Bone marrow (tissue), 2 donors: ENCODE measurements at regions not wholly inside any gene's neighbourhood (a gene's known extent, or its start where the extent isn't known, plus 50 kb on each side); places are given as distances from the start of the nearest gene placed in this dataset.
A peak's percentile ranks its signal among the peaks of the same experiment; 100 is the strongest.
"Not testable (repeated sequence)": the region's sequence is repeated elsewhere in the genome, so short reads cannot be mapped to it uniquely, and the experiment has no call there.

ENCODE experiments used
- DNase-seq, 2 donors: peaks; one replicate each; lab custom pipeline; 2025; lab: John Stamatoyannopoulos, UW

DNA sequence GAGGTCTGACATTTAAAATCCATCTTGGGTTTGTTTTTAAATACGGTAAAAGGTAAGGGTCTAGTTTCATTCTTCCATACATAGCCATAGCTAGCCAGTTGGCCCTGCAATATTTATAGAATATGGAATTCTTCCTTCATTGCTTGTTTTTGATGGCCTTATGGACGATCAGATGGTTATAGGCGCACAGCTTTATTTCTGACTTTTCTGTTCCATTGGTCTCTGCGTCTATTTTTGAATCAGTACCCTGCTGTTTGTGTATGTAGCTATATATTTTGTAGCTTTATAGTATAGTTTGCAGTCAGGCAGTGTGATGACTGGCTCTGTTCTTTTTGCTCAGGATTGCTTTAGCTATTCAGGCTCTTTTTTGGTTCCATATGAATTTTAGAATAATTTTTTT lies 366.8 kb upstream of the MIS18BP1 start:
- DNase-seq, result no peak

DNA sequence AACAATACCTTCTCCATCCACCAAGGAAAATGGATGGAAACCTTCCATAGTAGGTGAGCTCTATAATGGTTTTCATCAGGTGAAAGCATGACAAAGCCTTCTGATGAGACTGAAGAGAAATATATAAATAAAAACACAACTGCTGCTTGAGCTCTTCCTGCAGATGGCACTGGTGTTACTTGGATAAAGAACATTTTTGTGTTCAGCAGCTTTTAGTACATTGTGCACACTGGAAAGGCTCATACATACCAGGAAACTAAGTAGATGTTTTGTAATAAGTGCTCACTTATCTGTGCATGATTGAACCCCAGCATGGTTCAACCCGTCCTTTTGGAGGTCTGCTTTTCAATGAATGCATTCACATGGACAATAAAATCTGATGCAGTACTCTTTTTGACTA lies 357.3 kb upstream of the MIS18BP1 start:
- no peak for DNase-seq

DNA sequence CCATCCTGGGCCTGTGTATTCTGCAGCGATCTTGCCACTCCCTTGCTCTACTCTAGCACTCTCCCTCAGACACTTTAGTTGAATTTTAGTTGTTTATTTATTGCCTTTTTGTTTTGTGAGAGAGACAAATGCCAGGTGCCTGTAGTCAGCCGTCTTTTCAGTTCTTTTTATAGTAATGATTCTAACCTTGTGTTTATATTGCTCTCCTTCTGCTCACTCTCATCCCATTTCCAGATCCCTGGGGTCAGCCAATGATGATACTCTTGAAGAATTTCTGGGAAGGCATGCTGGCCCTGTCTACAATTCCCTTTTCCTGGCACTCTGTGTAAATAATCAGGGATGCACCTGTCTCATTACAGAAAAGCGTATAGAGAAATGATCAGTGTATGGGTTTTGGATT lies 334.1 kb upstream of the MIS18BP1 start:
- DNase-seq, result no peak

DNA sequence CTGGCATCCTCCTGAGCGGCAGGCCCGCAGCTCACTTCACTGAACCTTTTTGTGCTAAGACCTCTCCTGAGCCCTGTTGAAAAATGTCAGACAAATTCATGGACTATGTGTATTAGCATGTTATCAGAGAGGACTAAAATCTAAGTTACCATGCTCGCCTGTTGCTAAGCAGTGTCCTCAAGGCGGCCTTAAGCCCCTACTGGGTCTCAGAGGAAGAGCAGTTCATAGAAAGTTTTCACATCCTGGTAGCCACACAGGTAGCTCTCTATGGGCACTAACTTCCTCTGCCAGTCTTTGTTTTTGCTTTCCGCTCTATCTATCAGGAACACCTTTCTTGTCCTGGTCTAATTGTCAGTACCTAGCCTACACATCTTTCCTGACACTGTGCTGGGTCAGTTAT lies 306.6 kb upstream of the MIS18BP1 start:
- no peak for DNase-seq

DNA sequence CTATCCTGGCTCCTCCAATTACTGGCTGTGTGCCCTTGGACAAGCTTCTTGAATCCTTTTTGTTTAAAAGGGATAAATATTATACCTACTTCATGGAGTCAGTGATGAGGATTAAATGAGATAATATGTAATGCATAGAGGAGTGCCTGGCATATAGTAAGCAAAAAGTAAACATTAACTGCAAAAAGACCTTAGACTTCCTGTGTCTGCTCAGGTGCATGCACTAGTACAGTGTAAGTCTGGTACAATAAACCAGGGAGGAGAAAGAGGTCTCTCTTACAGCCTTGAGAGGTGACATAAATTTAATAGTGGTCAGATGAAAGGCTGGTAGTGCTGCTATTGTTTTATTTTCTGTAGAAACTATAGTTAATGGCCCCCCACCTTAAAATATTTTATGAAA lies 305.2 kb upstream of the MIS18BP1 start:
- DNase-seq, result no peak

DNA sequence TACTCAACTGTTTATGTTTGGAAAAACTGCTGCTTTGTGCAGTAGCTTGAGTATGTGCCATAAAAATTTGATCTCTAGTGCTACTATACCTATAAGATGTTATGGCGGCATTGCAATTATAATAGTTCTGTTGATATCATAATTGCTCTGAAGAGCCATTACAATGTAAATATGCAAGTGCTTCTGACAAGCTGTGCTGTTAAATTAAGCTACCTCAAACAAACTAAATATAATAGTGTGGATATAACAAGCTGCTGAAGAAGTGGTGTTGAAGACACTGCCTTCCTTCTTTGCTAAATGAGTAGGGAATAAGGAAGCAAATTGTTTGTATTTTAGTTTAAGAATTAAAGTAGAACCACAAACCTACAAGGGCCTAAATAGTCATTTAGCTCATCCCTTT lies 301.0 kb upstream of the MIS18BP1 start:
- no peak for DNase-seq

DNA sequence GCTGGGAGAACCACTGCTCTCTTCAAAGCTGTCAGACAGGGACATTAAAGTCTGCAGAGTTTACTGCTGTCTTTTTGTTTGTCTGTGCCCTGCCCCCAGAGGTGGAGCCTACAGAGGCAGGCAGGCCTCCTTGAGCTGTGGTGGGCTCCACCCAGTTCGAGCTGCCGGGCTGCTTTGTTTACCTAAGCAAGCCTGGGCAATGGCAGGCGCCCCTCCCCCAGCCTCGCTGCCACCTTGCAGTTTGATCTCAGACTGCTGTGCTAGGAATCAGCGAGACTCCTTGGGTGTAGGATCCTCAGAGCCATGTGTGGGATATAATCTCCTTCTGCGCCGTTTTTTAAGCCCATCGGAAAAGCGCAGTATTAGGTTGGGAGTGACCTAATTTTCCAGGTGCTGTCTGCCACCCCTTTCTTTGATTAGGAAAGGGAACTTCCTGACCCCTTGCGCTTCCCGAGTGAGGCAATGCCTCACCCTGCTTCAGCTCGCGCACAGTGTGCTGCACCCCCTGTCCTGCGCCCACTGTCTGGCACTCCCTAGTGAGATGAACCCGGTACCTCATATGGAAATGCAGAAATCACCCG lies 298.3 kb upstream of the MIS18BP1 start:
- DNase-seq, result not testable (repeated sequence)

DNA sequence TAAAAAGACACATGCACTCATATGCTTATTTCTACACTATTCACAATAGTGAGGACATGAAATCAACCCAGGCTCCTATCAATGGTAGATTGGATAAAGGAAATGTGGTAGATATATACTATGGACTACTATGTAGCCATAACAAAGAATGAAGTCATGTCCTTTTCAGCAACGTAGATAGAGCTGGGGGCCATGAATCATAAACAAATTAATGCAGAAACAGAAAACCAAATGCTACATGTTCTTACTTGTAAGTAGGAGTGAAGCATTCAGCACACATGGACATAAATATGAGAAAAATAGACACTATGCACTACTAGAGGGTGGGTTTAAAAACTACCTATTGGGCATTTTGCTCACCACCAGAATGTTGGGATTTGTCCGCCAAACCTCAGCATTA lies 278.0 kb upstream of the MIS18BP1 start:
- DNase-seq, result no peak

DNA sequence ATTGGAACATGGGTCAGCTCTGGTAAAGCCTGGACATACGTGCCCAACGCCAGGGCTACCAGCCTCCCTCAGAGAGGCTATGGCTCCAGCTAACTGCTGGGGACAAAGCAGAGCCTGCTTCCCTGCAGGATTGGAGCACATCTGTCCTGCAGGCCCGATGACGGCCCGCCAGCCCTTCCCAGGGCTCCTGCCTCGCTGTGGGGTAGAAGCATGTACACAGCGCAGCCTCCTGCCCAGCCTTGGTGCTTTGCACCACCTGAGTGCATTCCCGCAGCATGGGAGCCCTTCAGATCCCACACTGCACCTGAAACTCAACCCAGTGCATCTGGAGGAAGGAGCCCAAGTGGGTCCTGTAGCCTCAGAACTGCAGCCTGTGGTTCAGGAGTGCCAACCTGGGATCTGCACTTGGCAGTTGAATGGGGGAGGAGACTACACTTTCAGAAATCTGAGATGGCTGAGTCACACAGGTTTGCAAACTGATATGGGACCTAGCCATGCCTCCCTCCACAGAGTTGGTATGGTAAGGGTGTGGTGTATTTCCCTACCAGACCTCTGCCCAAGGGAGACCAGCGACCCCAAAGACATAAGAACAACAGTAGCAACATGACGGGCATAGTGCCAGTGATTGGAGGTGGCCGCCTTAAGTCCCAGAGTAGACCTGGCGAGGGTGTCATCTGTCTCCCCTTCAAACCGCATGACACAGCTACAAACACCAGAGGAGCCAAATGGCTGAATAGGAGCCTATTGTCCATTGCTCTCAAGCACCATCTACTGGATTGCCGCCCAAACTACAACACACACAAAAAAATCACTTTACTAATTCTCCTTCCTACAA lies 273.9 kb upstream of the MIS18BP1 start:
- no peak for DNase-seq

DNA sequence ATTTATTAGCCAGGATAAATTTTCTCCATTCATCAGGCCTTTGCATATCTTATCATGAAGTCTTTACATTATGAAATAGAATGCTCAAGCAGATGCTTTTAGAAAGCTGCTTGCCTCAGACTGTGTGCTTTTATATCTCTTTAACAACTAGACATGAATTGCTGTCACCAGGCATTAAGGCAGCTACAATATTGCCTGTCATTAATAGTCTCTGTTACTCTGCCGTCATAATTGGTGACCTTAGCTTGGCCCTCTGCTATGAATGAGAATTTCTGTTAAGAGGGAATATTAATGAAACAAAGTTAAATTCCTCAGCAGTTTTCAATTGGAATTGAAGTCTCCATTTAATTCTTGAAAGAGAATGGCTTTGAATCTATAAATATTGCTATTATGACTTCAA lies 266.8 kb upstream of the MIS18BP1 start:
- no peak for DNase-seq

DNA sequence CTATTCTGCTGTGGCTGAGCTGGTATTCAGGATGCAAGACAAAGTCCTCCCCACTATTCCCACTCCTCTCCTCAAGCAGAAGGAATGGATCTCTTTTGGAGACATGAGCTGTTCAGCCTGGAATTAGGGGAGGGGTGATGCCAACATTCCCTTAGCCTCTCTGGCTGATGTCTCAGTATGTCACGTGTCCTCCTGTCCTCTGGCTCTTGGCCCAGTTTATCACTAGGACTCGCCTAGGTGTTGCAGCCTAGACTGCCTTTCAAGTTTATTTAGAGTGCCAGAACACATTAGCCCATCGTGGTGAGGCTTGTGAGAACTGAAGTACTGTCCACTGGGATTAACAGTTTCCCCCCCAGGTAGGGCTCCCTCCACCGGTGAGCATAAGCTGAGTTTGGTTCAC lies 239.9 kb upstream of the MIS18BP1 start:
- no peak for DNase-seq

DNA sequence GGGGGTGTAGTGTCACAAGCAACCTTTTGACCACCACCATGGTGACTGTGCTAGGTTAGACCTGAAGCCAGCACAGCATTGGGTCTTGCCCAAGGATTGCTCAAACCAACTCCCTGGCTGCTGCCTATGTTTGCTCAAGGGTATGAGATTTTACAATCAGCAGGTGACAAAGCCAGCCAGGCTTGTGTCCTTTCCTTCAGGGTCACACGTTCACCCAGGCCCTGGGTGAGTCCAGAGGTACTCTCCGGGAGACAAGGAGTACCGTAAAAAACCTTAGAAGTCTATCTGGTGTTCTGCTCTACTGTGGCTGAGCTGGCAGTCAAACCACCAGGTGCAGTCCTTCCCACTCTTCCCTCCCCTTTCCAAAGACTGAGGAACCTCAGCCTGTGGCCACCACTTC lies 238.9 kb upstream of the MIS18BP1 start:
- DNase-seq, result no peak

DNA sequence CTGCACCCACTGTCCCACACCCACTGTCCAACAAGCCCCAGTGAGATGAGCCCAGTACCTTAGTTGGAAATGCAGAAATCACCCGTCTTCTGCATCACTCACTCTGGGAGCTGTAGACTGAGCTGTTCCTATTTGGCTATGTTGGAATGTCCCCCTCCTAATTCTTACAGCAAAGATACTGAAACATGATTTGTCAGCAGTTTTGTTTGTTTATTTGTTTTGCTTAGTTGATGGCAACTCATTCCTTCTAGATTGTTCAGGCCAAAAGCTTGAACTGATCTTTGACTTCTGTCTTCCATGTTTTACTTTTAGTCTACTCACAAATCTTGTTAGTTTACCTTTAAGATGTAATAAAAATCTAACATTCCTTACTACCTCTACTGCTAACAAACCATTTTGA lies 233.6 kb upstream of the MIS18BP1 start:
- no peak for DNase-seq

DNA sequence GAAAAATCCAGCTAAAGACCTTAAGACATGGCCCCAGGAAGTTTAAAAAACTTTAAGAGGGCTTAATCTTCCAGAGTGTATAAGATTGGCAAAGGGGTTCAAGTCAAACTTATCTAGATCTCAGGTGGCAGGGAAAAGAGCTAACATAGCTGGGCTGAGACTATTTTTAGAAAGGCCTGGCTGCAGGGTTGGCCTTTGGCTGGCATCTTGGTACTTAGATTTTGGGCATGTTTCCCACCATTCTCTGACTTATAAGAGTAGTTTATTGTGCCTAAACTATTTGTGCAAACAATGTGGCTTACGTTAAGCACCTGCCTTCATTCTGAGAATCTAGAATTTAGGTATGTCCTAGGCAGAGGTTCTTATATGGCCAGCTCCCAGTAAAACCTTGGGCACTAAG lies 214.0 kb upstream of the MIS18BP1 start:
- DNase-seq, result no peak

DNA sequence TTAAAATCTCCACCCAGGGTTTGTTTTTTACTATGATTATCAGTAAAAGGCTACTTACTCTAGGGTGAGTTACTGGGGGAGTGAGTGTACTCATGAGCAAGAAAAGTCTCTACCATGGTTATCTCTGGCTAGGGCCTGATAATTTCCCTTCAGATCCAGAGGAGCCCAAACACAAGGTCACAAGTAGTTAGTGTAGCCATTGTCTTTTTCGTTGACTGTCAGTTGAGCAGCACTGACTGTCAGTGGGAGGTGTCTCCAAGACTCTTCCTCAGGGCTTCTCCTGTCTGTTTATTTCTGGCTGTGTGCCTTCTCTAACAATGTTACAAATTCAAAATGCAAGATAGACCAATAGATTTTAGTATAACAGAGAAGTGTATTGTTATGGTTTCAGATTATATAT lies 181.2 kb upstream of the MIS18BP1 start:
- DNase-seq, result no peak

DNA sequence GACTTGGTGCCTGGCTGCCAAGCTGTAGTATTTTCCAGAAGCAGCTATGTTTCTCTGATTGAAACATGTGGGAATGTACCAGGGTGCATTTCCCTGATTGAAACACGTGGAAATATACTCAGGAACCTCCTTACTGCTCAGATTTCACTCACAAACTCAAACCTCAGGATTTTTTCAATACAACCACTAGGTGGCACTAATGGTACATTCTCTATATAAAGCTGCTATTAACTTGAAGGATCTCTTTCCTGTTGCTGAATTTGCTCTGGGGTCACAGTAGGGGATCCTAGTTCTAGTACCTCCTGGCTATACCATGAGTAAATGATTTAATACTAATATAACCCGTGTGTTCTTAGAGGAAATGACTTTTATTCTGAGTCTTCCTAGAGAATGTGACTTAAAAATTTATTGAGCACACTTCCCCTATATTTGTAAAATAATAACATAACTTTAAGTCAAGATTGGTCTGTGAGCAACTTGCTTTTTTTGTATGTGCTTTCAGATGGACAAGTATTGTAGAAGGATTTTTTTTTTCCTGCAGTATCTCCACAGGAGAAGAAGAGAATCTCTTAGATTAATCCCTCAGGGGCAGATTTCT lies 173.8 kb upstream of the MIS18BP1 start:
- DNase-seq, result peak in 1 of 2 donors; percentile 12

DNA sequence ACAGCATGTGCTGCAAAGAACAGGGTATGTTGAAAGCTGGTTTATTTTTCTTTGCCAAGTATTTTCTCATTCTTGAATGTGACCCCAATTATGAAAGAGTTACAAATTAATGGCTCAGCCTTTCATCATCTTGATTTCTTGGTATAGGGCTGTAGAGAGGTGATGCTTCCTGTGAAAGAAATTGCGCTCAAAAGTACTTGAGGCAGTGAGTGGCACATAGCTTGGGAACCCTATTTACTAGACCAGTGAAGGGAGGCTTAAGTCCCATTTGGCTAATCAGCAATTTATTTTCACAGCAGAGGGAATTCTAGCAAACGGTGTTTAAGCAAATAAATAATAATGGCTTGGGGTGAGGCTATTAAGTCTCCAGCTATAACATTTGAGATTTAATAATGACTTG lies 153.9 kb upstream of the MIS18BP1 start:
- DNase-seq, result no peak

DNA sequence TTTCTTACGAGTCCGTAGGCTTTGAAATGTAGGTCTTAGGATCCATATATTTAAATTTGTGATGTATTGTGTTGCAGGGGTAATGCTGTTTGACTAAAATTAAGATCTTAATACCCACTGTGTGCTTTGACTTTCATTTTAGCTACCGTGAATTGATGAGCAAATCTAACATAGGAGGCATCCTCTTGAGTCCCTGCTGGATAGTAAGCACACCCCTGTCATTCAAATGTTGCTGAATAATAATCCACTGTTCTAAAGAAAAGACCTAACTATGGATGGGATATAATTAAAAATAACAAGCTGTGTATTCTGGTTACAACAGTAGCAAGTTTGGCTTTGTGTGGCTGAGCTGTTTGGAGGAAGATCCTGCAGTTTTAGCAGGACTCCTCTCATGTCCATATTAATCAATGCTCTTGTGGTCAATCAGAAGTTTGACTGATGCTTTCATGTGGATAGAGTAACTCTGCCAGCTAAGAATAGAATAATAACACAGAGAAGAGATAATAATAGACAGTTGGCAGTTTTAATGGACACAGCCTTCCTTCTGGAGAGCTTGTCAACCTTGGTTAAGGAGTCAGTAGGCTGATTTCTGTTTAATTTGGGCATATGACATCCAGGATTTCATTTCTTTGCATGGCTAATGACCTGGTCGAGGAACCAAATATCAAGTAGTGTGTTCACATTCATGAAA lies 148.1 kb upstream of the MIS18BP1 start:
- DNase-seq, result no peak

DNA sequence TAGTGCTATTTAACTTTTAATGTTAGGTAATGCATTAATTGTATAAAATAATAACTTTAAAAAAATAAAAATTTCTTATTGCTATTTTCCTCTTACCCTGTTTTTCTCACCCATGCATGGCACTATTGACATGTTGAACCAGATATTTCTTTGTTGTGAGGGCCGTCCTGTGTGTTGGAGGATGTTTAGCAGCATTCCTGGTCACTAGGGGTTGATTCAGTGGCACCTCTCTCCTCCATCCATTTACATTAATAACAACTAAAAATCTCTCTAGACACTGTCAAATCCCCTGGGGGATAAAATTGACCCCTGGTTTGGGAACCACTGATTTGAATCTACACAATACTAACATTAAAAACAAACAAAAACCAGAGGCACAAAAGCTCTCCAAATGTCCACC lies 147.5 kb upstream of the MIS18BP1 start:
- DNase-seq, result no peak

DNA sequence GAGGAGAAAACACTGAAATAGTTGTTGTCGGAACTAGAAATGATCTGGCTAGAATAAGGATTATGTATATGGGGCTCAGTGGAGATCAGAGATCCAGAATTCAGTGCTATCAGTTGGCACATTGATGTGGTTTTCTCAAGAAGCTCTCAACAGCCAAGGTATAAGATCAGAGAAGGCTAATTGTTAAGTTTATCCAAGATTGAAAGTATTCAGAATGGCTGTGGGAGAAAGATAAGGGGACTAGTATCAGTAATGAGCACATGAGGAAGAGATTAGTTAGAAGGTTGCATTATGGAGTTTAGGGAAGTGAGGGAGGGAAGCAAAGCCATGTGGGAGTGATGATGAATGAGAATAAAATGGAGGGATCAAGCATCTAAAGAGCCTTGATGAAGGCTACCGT lies 128.1 kb upstream of the MIS18BP1 start:
- no peak for DNase-seq

DNA sequence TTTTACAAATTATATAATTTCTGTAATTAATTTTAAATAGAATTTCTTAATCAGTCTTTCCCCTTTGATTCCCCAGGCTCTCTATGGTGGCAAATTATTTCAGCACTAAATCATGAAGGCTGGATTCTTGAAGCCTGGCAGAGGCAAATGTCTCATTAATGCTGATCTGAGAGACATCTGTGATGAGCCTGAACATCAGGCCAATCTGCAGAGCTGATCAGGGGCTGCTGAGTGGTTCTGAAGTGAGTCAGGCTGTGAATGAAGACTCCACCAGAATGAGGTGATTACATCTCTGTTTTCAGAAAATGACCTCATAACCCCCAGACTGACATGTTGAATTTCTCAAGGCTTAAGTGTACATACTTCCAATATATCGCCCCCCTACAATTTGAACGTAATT lies 124.2 kb upstream of the MIS18BP1 start:
- no peak for DNase-seq

DNA sequence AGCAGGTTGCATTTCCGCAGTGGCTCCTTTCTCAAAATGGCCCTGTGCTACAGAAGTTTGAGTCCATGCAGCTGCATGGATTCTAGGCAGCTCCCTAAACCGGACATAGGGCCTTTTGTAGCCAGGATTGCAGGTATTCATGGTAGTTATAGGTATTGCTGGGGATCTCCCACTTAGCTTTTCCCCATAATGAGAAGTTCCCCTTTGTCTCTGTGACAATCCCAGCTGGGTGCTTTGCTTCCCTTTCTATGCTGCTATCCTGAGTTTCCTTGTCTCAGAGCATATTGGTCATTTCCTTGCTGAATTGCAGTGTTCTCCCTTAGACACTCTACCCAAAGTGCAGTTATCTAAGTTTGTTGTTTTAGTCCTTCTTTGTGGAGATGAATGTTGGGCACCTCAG lies 120.9 kb upstream of the MIS18BP1 start:
- no peak for DNase-seq

DNA sequence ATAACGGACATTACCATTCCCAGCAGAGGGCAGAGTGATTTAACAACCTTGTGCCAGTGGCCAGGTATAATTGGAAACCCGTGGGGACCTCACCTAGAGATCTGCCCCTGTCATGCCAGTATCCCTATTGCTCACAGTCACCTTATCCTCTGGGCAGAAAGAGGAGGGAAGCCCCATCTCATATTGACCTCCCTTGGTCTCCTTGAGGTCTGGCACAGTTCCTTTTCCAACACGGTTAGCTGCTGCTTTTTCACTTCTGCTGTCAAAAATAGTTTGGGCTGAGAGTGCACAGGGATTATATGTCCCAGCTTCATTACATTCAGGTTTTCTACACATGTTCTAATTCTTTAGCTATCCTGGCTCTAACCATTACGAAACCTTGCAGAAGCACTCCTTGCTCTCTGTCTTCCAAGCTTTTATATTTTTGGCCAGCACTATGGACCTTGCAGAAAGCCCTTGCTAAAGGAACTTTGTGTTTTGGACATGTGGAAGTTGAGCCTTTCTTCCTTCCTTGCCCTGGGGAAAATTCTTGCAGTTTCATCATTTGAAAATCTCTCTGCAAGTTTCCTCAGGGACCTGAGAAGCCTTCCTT lies 111.7 kb upstream of the MIS18BP1 start:
- DNase-seq, result no peak
